GM18498 (cell line): ENCODE measurements at regions not wholly inside any gene's neighbourhood (a gene's known extent, or its start where the extent isn't known, plus 50 kb on each side); places are given as distances from the start of the nearest gene placed in this dataset.
"Not testable (repeated sequence)": the region's sequence is repeated elsewhere in the genome, so short reads cannot be mapped to it uniquely, and the experiment has no call there.

Experiments used
- ATAC-seq: cut with Tn5 transposase; IDR thresholded peaks from one replicate; pipeline ENCODE4 v1.9.1; 2021; ENCODE audit warnings: mild to moderate bottlenecking, moderate library complexity; ENCODE audit not compliant: unreplicated experiment

- no peak for ATAC-seq
These were observed 323.6 kb upstream of the PRR16 start for GRCh38 chr5:120140501-120140900.

GRCh38 chr5:120141076-120141475 is 323.0 kb upstream of the PRR16 start:
- ATAC-seq: no peak

GRCh38 chr5:120146787-120147186 is 317.3 kb upstream of the PRR16 start:
- ATAC-seq: no peak

- ATAC-seq: not testable (repeated sequence)
These were observed 316.2 kb upstream of the PRR16 start for GRCh38 chr5:120147911-120148310.

GRCh38 chr5:120150770-120151169 is 313.3 kb upstream of the PRR16 start:
- no peak for ATAC-seq

- no peak for ATAC-seq
These were observed 312.9 kb upstream of the PRR16 start for GRCh38 chr5:120151181-120151580.

GRCh38 chr5:120151825-120152224 is 312.3 kb upstream of the PRR16 start:
- no peak for ATAC-seq

- no peak for ATAC-seq
These were observed 311.6 kb upstream of the PRR16 start for GRCh38 chr5:120152472-120152871.

GRCh38 chr5:120152931-120153330 is 311.2 kb upstream of the PRR16 start:
- ATAC-seq: no peak

GRCh38 chr5:120153551-120153950 is 310.5 kb upstream of the PRR16 start:
- ATAC-seq: no peak

- no peak for ATAC-seq
These were observed 308.2 kb upstream of the PRR16 start for GRCh38 chr5:120155873-120156272.

- no peak for ATAC-seq
These were observed 305.9 kb upstream of the PRR16 start for GRCh38 chr5:120158211-120158610.

GRCh38 chr5:120159155-120159554 is 304.9 kb upstream of the PRR16 start:
- no peak for ATAC-seq

GRCh38 chr5:120160124-120160895 is 303.8 kb upstream of the PRR16 start:
- no peak for ATAC-seq

GRCh38 chr5:120162321-120162720 is 301.8 kb upstream of the PRR16 start:
- no peak for ATAC-seq

GRCh38 chr5:120164037-120164436 is 300.1 kb upstream of the PRR16 start:
- no peak for ATAC-seq

- ATAC-seq: no peak
These were observed 299.1 kb upstream of the PRR16 start for GRCh38 chr5:120164986-120165385.

GRCh38 chr5:120173125-120173524 is 291.0 kb upstream of the PRR16 start:
- no peak for ATAC-seq

GRCh38 chr5:120174089-120174488 is 290.0 kb upstream of the PRR16 start:
- no peak for ATAC-seq

GRCh38 chr5:120181238-120181637 is 282.9 kb upstream of the PRR16 start:
- not testable (repeated sequence) for ATAC-seq

- ATAC-seq: not testable (repeated sequence)
These were observed 269.4 kb upstream of the PRR16 start for GRCh38 chr5:120194650-120195049.

- no peak for ATAC-seq
These were observed 264.5 kb upstream of the PRR16 start for GRCh38 chr5:120199559-120199958.

GRCh38 chr5:120207129-120207528 is 257.0 kb upstream of the PRR16 start:
- ATAC-seq: no peak
